ENCODE measurements at regions not wholly inside any gene's neighbourhood (a gene's known extent, or its start where the extent isn't known, plus 50 kb on each side); places are given as distances from the start of the nearest gene placed in this dataset.

DNA sequence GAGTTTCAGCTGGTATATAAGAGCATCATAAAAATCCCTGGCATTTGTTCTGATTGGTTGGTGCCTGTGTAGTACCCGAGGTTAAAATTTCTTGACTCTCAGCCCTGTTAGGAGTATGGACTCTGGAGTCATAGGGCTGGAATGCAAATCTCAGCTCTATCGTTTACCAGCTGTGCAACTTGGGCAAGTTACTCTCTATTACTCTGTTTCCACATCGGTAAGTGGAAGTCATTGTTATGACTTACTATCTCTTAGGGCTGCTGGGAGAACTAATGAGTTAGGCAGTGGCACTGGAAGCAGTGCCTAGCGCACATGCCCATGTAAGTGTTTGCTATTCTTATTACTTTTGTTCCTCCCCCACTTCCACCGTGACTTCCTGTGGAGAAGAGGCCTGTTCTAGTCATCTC is 141.6 kb downstream of the BOD1 start:
- Histone ChIP-seq H3K36me3 (ENCODE audit: insufficient read depth, low read length, poor library complexity, severe bottlenecking) (no peaks in the 10 kb centered on the region), H3K27me3 (replicated peaks; ENCODE audit: insufficient read depth, low read depth, low read length, poor library complexity) (peaks cover 7% of the 10 kb centered on the region), H3K9me3 (ENCODE audit: low read depth, low read length, poor library complexity, severe bottlenecking) (no peaks in the 10 kb centered on the region), H3K4me1 (ENCODE audit: insufficient read depth, low read length, poor library complexity, severe bottlenecking) (no peaks in the 10 kb centered on the region), H3K27ac (ENCODE audit: low read depth, low read length, poor library complexity, severe bottlenecking) (no peak overlapping the region), H3K4me3 (ENCODE audit: low read depth, low read length, poor library complexity, severe bottlenecking) (no peak overlapping the region)
- BruUV-seq (replicated peaks) = no TSS peak
- intact Hi-C loops (cut with micrococcal nuclease; ENCODE audit: unreplicated experiment) = no loop called here
- no peak for DNase-seq (ENCODE audit: low spot score)
- CTCF ChIA-PET = no interaction called here
- TF ChIP-seq EZH2 (IDR thresholded peaks at IDR 0.05; ENCODE audit: borderline replicate concordance, low read depth, low read length, poor library complexity, severe bottlenecking) = no peak
- TF ChIP-seq, protein P1, sequence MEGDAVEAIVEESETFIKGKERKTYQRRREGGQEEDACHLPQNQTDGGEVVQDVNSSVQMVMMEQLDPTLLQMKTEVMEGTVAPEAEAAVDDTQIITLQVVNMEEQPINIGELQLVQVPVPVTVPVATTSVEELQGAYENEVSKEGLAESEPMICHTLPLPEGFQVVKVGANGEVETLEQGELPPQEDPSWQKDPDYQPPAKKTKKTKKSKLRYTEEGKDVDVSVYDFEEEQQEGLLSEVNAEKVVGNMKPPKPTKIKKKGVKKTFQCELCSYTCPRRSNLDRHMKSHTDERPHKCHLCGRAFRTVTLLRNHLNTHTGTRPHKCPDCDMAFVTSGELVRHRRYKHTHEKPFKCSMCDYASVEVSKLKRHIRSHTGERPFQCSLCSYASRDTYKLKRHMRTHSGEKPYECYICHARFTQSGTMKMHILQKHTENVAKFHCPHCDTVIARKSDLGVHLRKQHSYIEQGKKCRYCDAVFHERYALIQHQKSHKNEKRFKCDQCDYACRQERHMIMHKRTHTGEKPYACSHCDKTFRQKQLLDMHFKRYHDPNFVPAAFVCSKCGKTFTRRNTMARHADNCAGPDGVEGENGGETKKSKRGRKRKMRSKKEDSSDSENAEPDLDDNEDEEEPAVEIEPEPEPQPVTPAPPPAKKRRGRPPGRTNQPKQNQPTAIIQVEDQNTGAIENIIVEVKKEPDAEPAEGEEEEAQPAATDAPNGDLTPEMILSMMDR (conservative IDR thresholded peaks at IDR 0.05; ENCODE audit: low read depth, low read length) = no peak
- POLR2A ChIA-PET (ENCODE audit: low non-redundant PET) = no interaction called here

DNA sequence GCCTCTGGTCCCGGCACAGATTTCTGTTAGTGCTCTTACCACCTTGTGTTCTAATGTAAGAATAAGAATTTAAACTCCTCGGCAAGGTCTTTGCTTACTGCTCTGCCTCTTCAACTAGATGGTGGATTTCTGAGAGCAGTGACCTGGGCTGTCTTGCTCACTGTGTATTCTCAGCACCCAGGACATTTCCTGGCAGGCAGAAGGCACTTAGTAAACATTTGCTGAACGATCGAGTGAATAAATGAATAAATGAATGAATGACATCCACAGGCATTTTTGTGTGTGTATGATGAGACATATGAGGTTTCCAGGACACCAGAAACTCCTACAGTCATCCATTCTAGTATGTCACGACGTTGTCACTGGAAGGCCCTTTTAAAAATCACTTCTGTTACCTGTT is 143.2 kb downstream of the BOD1 start:
- CTCF ChIA-PET = no interaction called here
- Histone ChIP-seq H3K4me1 (ENCODE audit: insufficient read depth, low read length, poor library complexity, severe bottlenecking) (no peaks in the 10 kb centered on the region), H3K36me3 (ENCODE audit: insufficient read depth, low read length, poor library complexity, severe bottlenecking) (no peaks in the 10 kb centered on the region), H3K27ac (ENCODE audit: low read depth, low read length, poor library complexity, severe bottlenecking) (no peak overlapping the region), H3K27me3 (replicated peaks; ENCODE audit: insufficient read depth, low read depth, low read length, poor library complexity) (no peaks in the 10 kb centered on the region), H3K4me3 (ENCODE audit: low read depth, low read length, poor library complexity, severe bottlenecking) (no peak overlapping the region), H3K9me3 (ENCODE audit: low read depth, low read length, poor library complexity, severe bottlenecking) (no peaks in the 10 kb centered on the region)
- TF ChIP-seq EZH2 (IDR thresholded peaks at IDR 0.05; ENCODE audit: borderline replicate concordance, low read depth, low read length, poor library complexity, severe bottlenecking) = no peak
- TF ChIP-seq, protein P1 (conservative IDR thresholded peaks at IDR 0.05; ENCODE audit: low read depth, low read length) = no peak
- POLR2A ChIA-PET (ENCODE audit: low non-redundant PET) = no interaction called here
- intact Hi-C loops (cut with micrococcal nuclease; ENCODE audit: unreplicated experiment) = no loop called here
- no peak for DNase-seq (ENCODE audit: low spot score)
- no TSS peak for BruUV-seq (replicated peaks)

DNA sequence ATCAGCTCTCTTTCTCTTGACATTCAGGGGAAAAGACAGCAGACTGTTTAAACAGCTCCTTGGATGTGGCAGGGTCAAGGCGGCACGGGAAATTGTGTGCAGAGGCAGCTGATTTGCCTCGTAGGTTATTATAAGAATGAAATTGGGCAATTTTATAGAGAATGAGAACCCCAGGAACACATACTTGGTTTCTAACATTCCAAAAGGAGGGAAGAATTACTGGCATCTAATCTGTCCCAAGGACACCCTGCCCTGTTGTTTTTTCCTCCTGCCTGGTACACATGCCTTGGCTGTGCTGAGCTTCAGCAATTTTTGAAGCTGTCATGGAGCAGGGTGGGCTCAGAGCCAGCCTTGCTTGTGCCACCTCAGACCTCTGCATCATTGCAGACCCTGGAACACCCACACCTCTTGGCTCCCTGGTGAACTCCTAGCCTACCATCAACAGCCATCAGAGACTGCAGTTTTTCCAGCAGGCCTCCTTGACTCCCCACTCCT is 143.6 kb downstream of the BOD1 start:
- Histone ChIP-seq H3K4me1 (ENCODE audit: insufficient read depth, low read length, poor library complexity, severe bottlenecking) (no peaks in the 10 kb centered on the region), H3K9me3 (ENCODE audit: low read depth, low read length, poor library complexity, severe bottlenecking) (no peaks in the 10 kb centered on the region), H3K36me3 (ENCODE audit: insufficient read depth, low read length, poor library complexity, severe bottlenecking) (no peaks in the 10 kb centered on the region), H3K27me3 (replicated peaks; ENCODE audit: insufficient read depth, low read depth, low read length, poor library complexity) (no peaks in the 10 kb centered on the region), H3K27ac (ENCODE audit: low read depth, low read length, poor library complexity, severe bottlenecking) (no peak overlapping the region), H3K4me3 (ENCODE audit: low read depth, low read length, poor library complexity, severe bottlenecking) (no peak overlapping the region)
- no TSS peak for BruUV-seq (replicated peaks)
- TF ChIP-seq, protein P1 (conservative IDR thresholded peaks at IDR 0.05; ENCODE audit: low read depth, low read length) = no peak
- no peak for TF ChIP-seq EZH2 (IDR thresholded peaks at IDR 0.05; ENCODE audit: borderline replicate concordance, low read depth, low read length, poor library complexity, severe bottlenecking)
- POLR2A ChIA-PET (ENCODE audit: low non-redundant PET) = no interaction called here
- intact Hi-C loops (cut with micrococcal nuclease; ENCODE audit: unreplicated experiment) = no loop called here
- CTCF ChIA-PET = no interaction called here
- DNase-seq (ENCODE audit: low spot score) = no peak
